ENCODE measurements at regions not wholly inside any gene's neighbourhood (a gene's known extent, or its start where the extent isn't known, plus 50 kb on each side); places are given as distances from the start of the nearest gene placed in this dataset.

DNA sequence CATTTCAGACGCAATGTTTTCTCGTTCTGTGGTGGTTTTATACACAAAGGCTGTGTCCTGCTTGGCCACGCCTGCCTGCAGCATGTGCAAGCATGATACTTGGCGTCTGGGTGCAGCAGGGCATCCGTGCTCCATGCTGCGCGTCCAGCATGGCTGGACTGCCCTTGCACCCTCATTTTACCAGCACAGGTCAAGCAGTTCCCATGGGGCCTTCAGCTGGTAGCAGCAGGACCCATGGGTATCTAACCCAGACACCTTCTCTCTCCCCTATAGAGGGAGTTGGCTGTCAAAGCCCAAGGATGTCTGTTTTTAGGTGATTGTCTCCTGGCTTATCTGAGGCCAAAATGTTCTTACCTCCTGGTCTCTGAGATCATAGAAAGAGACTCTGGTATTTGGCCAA, 158.3 kb upstream of the PITX1 start:
- 61% methylated on average over 7 of the region's 7 CpGs; no CpG with 5 or more reads in 1 of the 2 donors for WGBS, 2 donors (ENCODE audit: low coverage in 1 of 2)
- in situ Hi-C loops (cut with MboI; ENCODE audit: low pct_ligation_motif_present in 1 of 4, low pct_unique_long_range_greater_than_20kb in 1 of 4, low sequenced_read_pairs in 3 of 4): loop anchor here in 1 of 4 donors (25.0 kb wide), 1 partner anchor 155 kb away; the partner anchor contains the start of gene PITX1
- intact Hi-C loops (cut with DNase I; ENCODE audit: low total_unique reads): no loop called here

DNA sequence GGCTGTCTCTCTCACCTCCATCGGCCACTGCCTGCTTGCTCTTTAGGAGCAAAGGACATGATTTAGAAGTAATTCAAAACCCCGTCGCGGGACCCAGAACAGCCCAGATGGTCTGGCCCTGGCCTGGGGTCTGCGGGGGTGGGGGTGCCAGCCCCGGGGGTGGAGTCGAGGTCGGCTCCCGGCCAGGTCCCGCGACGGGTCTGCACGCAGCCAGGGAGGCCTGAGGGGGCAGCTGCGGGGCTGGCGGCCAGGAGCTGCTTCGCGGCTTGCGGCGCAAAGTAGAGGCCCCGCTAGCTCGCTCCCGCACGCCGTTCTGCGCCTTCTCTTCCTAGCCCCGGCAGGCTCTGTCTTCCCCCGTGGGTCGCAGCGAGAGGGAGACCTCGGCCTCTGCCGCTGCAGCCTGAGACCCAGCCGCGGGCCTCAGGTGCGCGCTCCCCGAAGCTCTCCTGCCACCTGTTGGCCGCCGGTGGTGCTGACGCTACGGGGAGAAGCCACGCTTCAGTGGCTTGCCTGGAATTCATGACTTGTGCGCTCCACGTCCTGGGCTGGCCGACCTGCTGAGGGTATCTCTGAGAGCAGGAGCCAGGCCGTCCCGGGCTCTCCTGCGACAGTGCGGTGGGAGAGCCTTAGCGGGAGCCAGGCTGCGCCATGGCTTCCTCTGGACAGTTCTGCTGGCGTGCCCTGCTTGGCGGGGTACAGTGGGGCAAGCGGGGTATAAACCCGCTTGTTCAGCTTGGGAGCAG, 157.2 kb upstream of the PITX1 start:
- Histone ChIP-seq H3K27me3 (peaks cover 61% of the 10 kb centered on the region), H3K27ac (peak overlapping the region; percentile 22 to 48 (median 32)), H3K4me1 (peaks cover 3 to 11% (median 5%) of the 10 kb centered on the region in 4 donors), H3K9me3 (no peaks in the 10 kb centered on the region), H3K36me3 (no peaks in the 10 kb centered on the region), H3K4me3 (peak overlapping the region; percentile 25 to 54 (median 34))
- intact Hi-C loops (cut with DNase I; ENCODE audit: low total_unique reads): no loop called here
- DNase-seq: peak; percentile 81
- 4% methylated on average over 25 of the region's 54 CpGs; no CpG with 5 or more reads in 1 of the 2 donors for WGBS, 2 donors (ENCODE audit: low coverage in 1 of 2)
- in situ Hi-C loops (cut with MboI; ENCODE audit: low pct_ligation_motif_present in 1 of 4, low pct_unique_long_range_greater_than_20kb in 1 of 4, low sequenced_read_pairs in 3 of 4): loop anchor here in 1 of 4 donors (25.0 kb wide), 1 partner anchor 154 kb away; the partner anchor contains the start of gene PITX1
- TF ChIP-seq, protein P1, sequence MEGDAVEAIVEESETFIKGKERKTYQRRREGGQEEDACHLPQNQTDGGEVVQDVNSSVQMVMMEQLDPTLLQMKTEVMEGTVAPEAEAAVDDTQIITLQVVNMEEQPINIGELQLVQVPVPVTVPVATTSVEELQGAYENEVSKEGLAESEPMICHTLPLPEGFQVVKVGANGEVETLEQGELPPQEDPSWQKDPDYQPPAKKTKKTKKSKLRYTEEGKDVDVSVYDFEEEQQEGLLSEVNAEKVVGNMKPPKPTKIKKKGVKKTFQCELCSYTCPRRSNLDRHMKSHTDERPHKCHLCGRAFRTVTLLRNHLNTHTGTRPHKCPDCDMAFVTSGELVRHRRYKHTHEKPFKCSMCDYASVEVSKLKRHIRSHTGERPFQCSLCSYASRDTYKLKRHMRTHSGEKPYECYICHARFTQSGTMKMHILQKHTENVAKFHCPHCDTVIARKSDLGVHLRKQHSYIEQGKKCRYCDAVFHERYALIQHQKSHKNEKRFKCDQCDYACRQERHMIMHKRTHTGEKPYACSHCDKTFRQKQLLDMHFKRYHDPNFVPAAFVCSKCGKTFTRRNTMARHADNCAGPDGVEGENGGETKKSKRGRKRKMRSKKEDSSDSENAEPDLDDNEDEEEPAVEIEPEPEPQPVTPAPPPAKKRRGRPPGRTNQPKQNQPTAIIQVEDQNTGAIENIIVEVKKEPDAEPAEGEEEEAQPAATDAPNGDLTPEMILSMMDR (IDR thresholded peaks at IDR 0.05): peak; percentile 84 to 94 (median 92)
- no peak for TF ChIP-seq POLR2AphosphoS5 (IDR thresholded peaks at IDR 0.05)
- no peak for TF ChIP-seq EP300 (IDR thresholded peaks at IDR 0.05; ENCODE audit: low read depth)

More for the DNA sequence above, 158.3 kb upstream of the PITX1 start:
- peaks cover 54% of the 10 kb centered on the region for H3K27me3 ChIP-seq
- no peak overlapping the region for H3K4me3 ChIP-seq
- no peak for DNase-seq
- H3K27ac ChIP-seq: peak overlapping the region in 1 of 4 donors; percentile 4
- H3K4me1 ChIP-seq: peaks cover 3 to 11% (median 5%) of the 10 kb centered on the region in 4 donors
- H3K9me3 ChIP-seq: no peaks in the 10 kb centered on the region
- TF ChIP-seq POLR2AphosphoS5 (IDR thresholded peaks at IDR 0.05) (no peak), EP300 (IDR thresholded peaks at IDR 0.05; ENCODE audit: low read depth) (no peak), POLR2A (IDR thresholded peaks at IDR 0.05) (no peak)
- TF ChIP-seq, protein P1 (IDR thresholded peaks at IDR 0.05): no peak
- no peaks in the 10 kb centered on the region for H3K36me3 ChIP-seq

DNA sequence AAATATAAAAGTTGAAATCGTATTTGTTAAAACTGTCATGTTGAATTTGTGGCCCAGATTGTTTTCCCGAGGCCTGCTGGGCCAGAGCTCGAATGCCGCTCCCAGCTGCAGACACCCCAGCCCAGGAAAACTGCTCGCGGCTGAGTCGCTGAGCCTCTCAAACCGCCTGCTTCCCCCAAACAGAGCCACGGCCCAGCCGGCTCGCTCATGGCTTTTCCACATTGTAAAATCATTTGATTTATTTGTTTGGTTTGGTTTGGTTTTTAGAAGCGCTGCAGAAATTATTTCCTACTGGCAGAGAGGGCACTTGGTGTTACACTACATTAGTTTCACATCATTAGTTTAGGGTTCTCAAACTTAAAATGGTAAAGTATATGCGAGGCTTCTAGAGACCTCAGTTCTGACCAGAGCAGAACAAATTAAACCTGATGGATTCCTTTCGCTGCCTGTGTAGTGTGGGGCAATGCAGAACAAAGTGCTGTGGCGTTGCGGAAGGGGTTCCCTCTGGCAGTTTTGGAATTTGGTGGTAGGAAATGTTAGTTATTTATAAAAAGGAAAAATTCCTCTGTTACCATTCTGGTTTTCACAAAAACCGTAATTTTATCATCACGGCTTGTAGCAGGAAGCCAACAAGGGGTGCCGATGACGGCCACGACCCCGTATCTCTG, 156.5 kb upstream of the PITX1 start:
- intact Hi-C loops (cut with DNase I; ENCODE audit: low total_unique reads) (no loop called here), in situ Hi-C loops (cut with MboI; ENCODE audit: low pct_ligation_motif_present in 1 of 4, low pct_unique_long_range_greater_than_20kb in 1 of 4, low sequenced_read_pairs in 3 of 4) (loop anchor here in 1 of 4 donors (25.0 kb wide), 1 partner anchor 153 kb away; the partner anchor contains the start of gene PITX1)
- H3K9me3 ChIP-seq: no peaks in the 10 kb centered on the region
- 51 to 66% methylated on average over 5 to 22 of the region's 22 CpGs for WGBS, 2 donors (ENCODE audit: low coverage in 1 of 2)
- H3K27ac ChIP-seq: peak overlapping the region; percentile 22 to 48 (median 32)
- H3K4me3 ChIP-seq: peak overlapping the region in 3 of 4 donors; percentile 26 to 54 (median 41)
- no peak for DNase-seq
- no peaks in the 10 kb centered on the region for H3K36me3 ChIP-seq
- peaks cover 61% of the 10 kb centered on the region for H3K27me3 ChIP-seq
- H3K4me1 ChIP-seq: peaks cover 3 to 11% (median 5%) of the 10 kb centered on the region in 4 donors
- TF ChIP-seq POLR2A (IDR thresholded peaks at IDR 0.05) (no peak), POLR2AphosphoS5 (IDR thresholded peaks at IDR 0.05) (no peak), EP300 (IDR thresholded peaks at IDR 0.05; ENCODE audit: low read depth) (no peak)
- TF ChIP-seq, protein P1 (IDR thresholded peaks at IDR 0.05): no peak

DNA sequence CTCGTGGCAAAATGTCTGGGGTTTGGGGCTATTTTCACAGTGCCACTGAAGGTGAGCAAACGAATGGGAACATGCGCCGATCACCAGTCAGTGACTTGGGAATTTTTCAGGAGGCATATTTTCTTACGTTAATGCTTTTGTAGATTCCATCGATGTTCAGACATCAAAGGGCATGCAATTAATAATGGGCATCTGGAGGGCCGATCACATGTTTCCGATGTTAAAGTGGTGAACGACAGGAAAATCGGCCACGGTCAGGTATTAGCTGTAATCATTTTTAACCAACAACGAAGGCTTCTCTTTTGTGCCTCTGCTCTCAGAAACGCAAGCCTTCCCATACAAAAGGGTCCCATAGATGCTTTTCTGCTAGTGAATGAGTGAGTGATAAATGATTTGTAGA, 155.0 kb upstream of the PITX1 start:
- intact Hi-C loops (cut with DNase I; ENCODE audit: low total_unique reads) (no loop called here), in situ Hi-C loops (cut with MboI; ENCODE audit: low pct_ligation_motif_present in 1 of 4, low pct_unique_long_range_greater_than_20kb in 1 of 4, low sequenced_read_pairs in 3 of 4) (loop anchor here in 1 of 4 donors (25.0 kb wide), 1 partner anchor 152 kb away; the partner anchor contains the start of gene PITX1)
- peak overlapping the region in 1 of 4 donors; percentile 34 for H3K27ac ChIP-seq
- 84% methylated on average over 13 of the region's 13 CpGs for WGBS, 2 donors (ENCODE audit: low coverage in 1 of 2)
- H3K36me3 ChIP-seq: no peaks in the 10 kb centered on the region
- peaks cover 61% of the 10 kb centered on the region for H3K27me3 ChIP-seq
- no peak overlapping the region for H3K4me3 ChIP-seq
- no peaks in the 10 kb centered on the region for H3K9me3 ChIP-seq
- no peak for DNase-seq
- TF ChIP-seq POLR2A (IDR thresholded peaks at IDR 0.05) (no peak), EP300 (IDR thresholded peaks at IDR 0.05; ENCODE audit: low read depth) (no peak), POLR2AphosphoS5 (IDR thresholded peaks at IDR 0.05) (no peak)
- TF ChIP-seq, protein P1 (IDR thresholded peaks at IDR 0.05): no peak
- H3K4me1 ChIP-seq: peaks cover 3 to 11% (median 5%) of the 10 kb centered on the region in 4 donors
